Neural cell (in vitro differentiated cells): ENCODE measurements at regions not wholly inside any gene's neighbourhood (a gene's known extent, or its start where the extent isn't known, plus 50 kb on each side); places are given as distances from the start of the nearest gene placed in this dataset.

Experiments
- H2AFZ ChIP-seq: fragments of 200-600, 300-800 bp; sonication (generic), shearing (Covaris generic); 2 replicates; pipeline ENCODE4 v1.6.0; 2014; ENCODE audit warnings: low read depth, mild to moderate bottlenecking, antibody characterized with exemption, low read length, moderate library complexity
- H3F3A ChIP-seq: fragments of 200-600 bp; shearing (Covaris generic); 2 replicates; pipeline ENCODE4 v1.6.1; 2016; ENCODE audit warnings: mild to moderate bottlenecking, moderate library complexity, mixed read lengths, antibody characterized with exemption, low read length; ENCODE audit not compliant: insufficient read depth, poor library complexity, severe bottlenecking
- H3K27ac ChIP-seq: fragments of 200-600, 300-800 bp; sonication (generic), shearing (Covaris generic); 2 replicates; pipeline ENCODE4 v1.5.1; 2014; ENCODE audit warnings: mild to moderate bottlenecking, low read length, moderate library complexity
- H3K27me3 ChIP-seq: fragments of 300-800, 200-600 bp; sonication (generic), shearing (Covaris generic); 2 replicates; pipeline ENCODE4 v1.6.0; 2014; ENCODE audit warnings: mild to moderate bottlenecking, low read depth, low read length, moderate library complexity; ENCODE audit not compliant: insufficient read depth
- H3K36me3 ChIP-seq: fragments of 300-800, 200-600 bp; sonication (generic), shearing (Covaris generic); 2 replicates; pipeline ENCODE4 v1.5.1; 2014; ENCODE audit warnings: mild to moderate bottlenecking, antibody characterized with exemption, low read length, moderate library complexity; ENCODE audit not compliant: insufficient read depth
- H3K4me2 ChIP-seq: fragments of 300-800, 200-600 bp; sonication (generic), shearing (Covaris generic); 2 replicates; pipeline ENCODE4 v1.6.0; 2014; ENCODE audit warnings: mild to moderate bottlenecking, low read length
- H3K4me3 ChIP-seq: fragments of 300-800, 200-600 bp; sonication (generic), shearing (Covaris generic); 2 replicates; pipeline ENCODE4 v1.5.1; 2014; ENCODE audit warnings: mild to moderate bottlenecking, low read length, moderate library complexity
- H3K79me2 ChIP-seq: fragments of 200-600 bp; shearing (Covaris generic); replicated peaks from 2 replicates; pipeline ENCODE4 v1.6.0; 2014; ENCODE audit warnings: mild to moderate bottlenecking, low read length, moderate library complexity; ENCODE audit not compliant: insufficient read depth
- H3K9ac ChIP-seq: fragments of 300-800, 200-600 bp; sonication (generic), shearing (Covaris generic); 2 replicates; pipeline ENCODE4 v1.6.1; 2016; ENCODE audit warnings: mild to moderate bottlenecking, low read length, mixed read lengths
- H3K9me2 ChIP-seq: fragments of 200-600 bp; shearing (Covaris generic); 2 replicates; pipeline ENCODE4 v1.6.1; 2016; ENCODE audit warnings: mild to moderate bottlenecking, low read length, mixed read lengths; ENCODE audit not compliant: insufficient read depth
- H3K9me3 ChIP-seq: fragments of 200-600, 300-800 bp; sonication (generic), shearing (Covaris generic); 2 replicates; pipeline ENCODE4 v1.6.1; 2016; ENCODE audit warnings: mild to moderate bottlenecking, mixed run types, low read length, moderate library complexity, mixed read lengths
- H4K20me1 ChIP-seq: fragments of 200-600 bp; shearing (Covaris generic); 2 replicates; pipeline ENCODE4 v1.6.1; 2016; ENCODE audit warnings: mild to moderate bottlenecking, mixed run types; ENCODE audit not compliant: insufficient read depth
- CTCF ChIP-seq: fragments of 450-650 bp; IDR thresholded peaks from 2 replicates; pipeline ENCODE4 v1.5.1; 2014; ENCODE audit warnings: antibody characterized with exemption, mild to moderate bottlenecking, moderate library complexity; ENCODE audit not compliant: poor library complexity, severe bottlenecking
- EP300 ChIP-seq: fragments of 450-650 bp; conservative IDR thresholded peaks from 2 replicates; pipeline ENCODE4 v1.6.1; 2014; ENCODE audit warnings: antibody characterized with exemption, mild to moderate bottlenecking, moderate library complexity; ENCODE audit not compliant: poor library complexity, severe bottlenecking
- EZH2 ChIP-seq: fragments of 200-600, 300-800 bp; shearing (Covaris generic), sonication (generic); IDR thresholded peaks from 2 replicates; pipeline ENCODE4 v1.6.1; 2014; ENCODE audit warnings: antibody characterized with exemption, low read length, borderline replicate concordance, mild to moderate bottlenecking; ENCODE audit not compliant: insufficient read depth, poor library complexity, severe bottlenecking
- MXI1 ChIP-seq: fragments of 450-650 bp; conservative IDR thresholded peaks from 2 replicates; pipeline ENCODE4 v1.6.1; 2014; ENCODE audit warnings: antibody characterized with exemption, mild to moderate bottlenecking; ENCODE audit not compliant: poor library complexity, severe bottlenecking
- POLR2AphosphoS5 ChIP-seq: IDR thresholded peaks from 2 replicates; pipeline ENCODE4 v1.6.1; 2012
- RAD21 ChIP-seq: fragments of 450-650 bp; conservative IDR thresholded peaks from 2 replicates; pipeline ENCODE4 v1.6.1; 2014; ENCODE audit warnings: antibody characterized with exemption, mild to moderate bottlenecking, moderate library complexity
- REST ChIP-seq: IDR thresholded peaks from 2 replicates; pipeline ENCODE4 v1.6.1; 2012; ENCODE audit warnings: borderline replicate concordance
- SMC3 ChIP-seq: fragments of 450-650 bp; conservative IDR thresholded peaks from 2 replicates; pipeline ENCODE4 v1.6.1; 2014; ENCODE audit warnings: antibody characterized with exemption, mild to moderate bottlenecking, moderate library complexity; ENCODE audit not compliant: poor library complexity
- TAF1 ChIP-seq: IDR thresholded peaks from 2 replicates; pipeline ENCODE4 v1.6.1; 2012; ENCODE audit warnings: low read depth

GRCh38 chr6:77368660-77369313, 94.5 kb downstream of the HTR1B start:
- Histone ChIP-seq H3K4me2 (no peak overlapping the region), H3K36me3 (no peaks in the 10 kb centered on the region), H3K4me3 (no peak overlapping the region), H3K9me2 (no peaks in the 10 kb centered on the region), H3K9ac (no peak overlapping the region), H3K27me3 (no peaks in the 10 kb centered on the region), H3K9me3 (no peaks in the 10 kb centered on the region), H3K79me2 (no peaks in the 10 kb centered on the region), H3F3A (no peaks in the 10 kb centered on the region), H3K27ac (no peak overlapping the region), H2AFZ (no peak overlapping the region), H4K20me1 (no peaks in the 10 kb centered on the region)
- TF ChIP-seq EP300 (no peak), CTCF (no peak), EZH2 (no peak), MXI1 (no peak), POLR2AphosphoS5 (no peak), RAD21 (no peak), REST (no peak), SMC3 (no peak), TAF1 (no peak)

- no peak overlapping the region for H3K4me3 ChIP-seq
- H3K4me2 ChIP-seq = no peak overlapping the region
- H3K9me3 ChIP-seq = no peaks in the 10 kb centered on the region
- H3K36me3 ChIP-seq = no peaks in the 10 kb centered on the region
- no peaks in the 10 kb centered on the region for H4K20me1 ChIP-seq
- TF ChIP-seq CTCF (no peak), TAF1 (no peak), EP300 (no peak), EZH2 (no peak), POLR2AphosphoS5 (no peak), MXI1 (no peak), REST (no peak), RAD21 (no peak), SMC3 (no peak)
- no peaks in the 10 kb centered on the region for H3K79me2 ChIP-seq
- H2AFZ ChIP-seq = no peak overlapping the region
- no peaks in the 10 kb centered on the region for H3K9me2 ChIP-seq
- H3F3A ChIP-seq = no peaks in the 10 kb centered on the region
- no peak overlapping the region for H3K9ac ChIP-seq
- no peak overlapping the region for H3K27ac ChIP-seq
- no peaks in the 10 kb centered on the region for H3K27me3 ChIP-seq
Measured at GRCh38 chr6:77366798-77367197, 96.5 kb downstream of the HTR1B start.
